ENCODE measurements at regions not wholly inside any gene's neighbourhood (a gene's known extent, or its start where the extent isn't known, plus 50 kb on each side); places are given as distances from the start of the nearest gene placed in this dataset.

DNA sequence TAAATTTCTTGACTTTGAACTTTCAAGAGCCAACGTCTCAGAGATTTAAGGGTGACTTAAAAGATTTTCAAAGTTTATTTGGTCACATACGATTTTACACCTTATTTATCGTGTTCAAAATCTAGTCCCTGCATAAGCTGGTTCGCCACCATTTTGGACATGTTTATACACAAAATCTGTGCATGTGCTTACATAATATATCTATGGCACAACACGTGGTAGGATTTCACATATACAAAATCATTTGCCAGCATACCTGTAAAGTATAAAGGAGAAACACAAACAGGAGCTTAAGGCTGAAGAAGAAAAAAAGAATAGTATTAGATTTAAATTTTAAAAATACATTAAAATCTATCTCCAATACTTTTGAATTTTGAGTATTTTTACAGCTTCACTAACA, 190.0 kb upstream of the KYNU start:
- Histone ChIP-seq H3K4me3 (ENCODE audit: low read depth in 2 of 2, low read length in 1 of 2) (no peak overlapping the region), H3K4me1 (ENCODE audit: control insufficient read depth in 1 of 2, insufficient read depth in 2 of 2, low read depth in 1 of 2, low read length in 1 of 2) (no peaks in the 10 kb centered on the region; a peak in 1 of 4 replicates), H3K27ac (ENCODE audit: low read depth in 2 of 2, low read length in 1 of 2) (no peak overlapping the region), H3K9ac (no peak overlapping the region), H3F3A (replicated peaks; ENCODE audit: insufficient read depth) (no peaks in the 10 kb centered on the region), H3K4me2 (no peak overlapping the region), H3K27me3 (ENCODE audit: insufficient read depth) (no peaks in the 10 kb centered on the region), H4K20me1 (ENCODE audit: insufficient read depth) (no peaks in the 10 kb centered on the region), H3K9me3 (no peaks in the 10 kb centered on the region), H2AFZ (ENCODE audit: low read depth) (no peak overlapping the region), H3K9me2 (no peaks in the 10 kb centered on the region), H3K79me2 (ENCODE audit: insufficient read depth) (no peaks in the 10 kb centered on the region), H3K36me3 (replicated peaks in 1 of 2; ENCODE audit: control insufficient read depth in 1 of 2, insufficient read depth in 2 of 2, low read length in 1 of 2) (no peaks in the 10 kb centered on the region)
- WGBS (ENCODE audit: low lambda C conversion rate): 51% methylated on average over 5 of the region's 5 CpGs
- no peak for TF ChIP-seq USF1 (IDR thresholded peaks at IDR 0.05; ENCODE audit: borderline replicate concordance, low read depth)
- no peak for TF ChIP-seq TAF1 (IDR thresholded peaks at IDR 0.05; ENCODE audit: borderline replicate concordance, low read depth, low read length)
- no peak for TF ChIP-seq EP300 (IDR thresholded peaks at IDR 0.05; ENCODE audit: borderline replicate concordance in 1 of 2, low read depth in 1 of 2, low read length in 1 of 2)
- CTCF ChIA-PET: no interaction called here
- POLR2A ChIA-PET: no interaction called here
- no peak for DNase-seq

- H4K20me1 ChIP-seq (ENCODE audit: insufficient read depth): no peaks in the 10 kb centered on the region
- H2AFZ ChIP-seq (ENCODE audit: low read depth): no peak overlapping the region
- no peaks in the 10 kb centered on the region for H3K36me3 ChIP-seq (replicated peaks in 1 of 2; ENCODE audit: control insufficient read depth in 1 of 2, insufficient read depth in 2 of 2, low read length in 1 of 2)
- H3K27ac ChIP-seq (ENCODE audit: low read depth in 2 of 2, low read length in 1 of 2): no peak overlapping the region
- H3K9me3 ChIP-seq: no peaks in the 10 kb centered on the region
- H3K4me2 ChIP-seq: no peak overlapping the region
- H3K9ac ChIP-seq: no peak overlapping the region
- H3K4me3 ChIP-seq (ENCODE audit: low read depth in 2 of 2, low read length in 1 of 2): no peak overlapping the region
- no peaks in the 10 kb centered on the region for H3K27me3 ChIP-seq (ENCODE audit: insufficient read depth)
- CTCF ChIA-PET: no interaction called here
- no peaks in the 10 kb centered on the region for H3K79me2 ChIP-seq (ENCODE audit: insufficient read depth)
- DNase-seq: no peak
- POLR2A ChIA-PET: no interaction called here
- WGBS (ENCODE audit: low lambda C conversion rate): 67% methylated on average over 4 of the region's 4 CpGs
- no peaks in the 10 kb centered on the region for H3K9me2 ChIP-seq
- TF ChIP-seq GATA2 (CRISPR knock-in tag; IDR thresholded peaks at IDR 0.05) (no peak), RCOR1 (IDR thresholded peaks at IDR 0.05; ENCODE audit: low read length) (no peak), SIN3A (IDR thresholded peaks at IDR 0.05; ENCODE audit: borderline replicate concordance, low read depth, low read length) (no peak), TCF12 (IDR thresholded peaks at IDR 0.05) (no peak)
- no peaks in the 10 kb centered on the region; a peak in 1 of 4 replicates for H3K4me1 ChIP-seq (ENCODE audit: control insufficient read depth in 1 of 2, insufficient read depth in 2 of 2, low read depth in 1 of 2, low read length in 1 of 2)
- no peaks in the 10 kb centered on the region for H3F3A ChIP-seq (replicated peaks; ENCODE audit: insufficient read depth)
These were observed 190.4 kb upstream of the KYNU start for GRCh38 chr2:142687075-142687474.

GRCh38 chr2:142684667-142685066, 192.8 kb upstream of the KYNU start:
- 66% methylated on average over 3 of the region's 3 CpGs for WGBS (ENCODE audit: low lambda C conversion rate)
- CTCF ChIA-PET: no interaction called here
- Histone ChIP-seq H3K9me3 (no peaks in the 10 kb centered on the region), H3K79me2 (ENCODE audit: insufficient read depth) (no peaks in the 10 kb centered on the region), H3K4me2 (no peak overlapping the region), H4K20me1 (ENCODE audit: insufficient read depth) (no peaks in the 10 kb centered on the region), H3K4me1 (ENCODE audit: control insufficient read depth in 1 of 2, insufficient read depth in 2 of 2, low read depth in 1 of 2, low read length in 1 of 2) (no peaks in the 10 kb centered on the region), H3F3A (replicated peaks; ENCODE audit: insufficient read depth) (no peaks in the 10 kb centered on the region), H3K27me3 (ENCODE audit: insufficient read depth) (no peaks in the 10 kb centered on the region), H3K36me3 (replicated peaks in 1 of 2; ENCODE audit: control insufficient read depth in 1 of 2, insufficient read depth in 2 of 2, low read length in 1 of 2) (no peaks in the 10 kb centered on the region), H3K4me3 (ENCODE audit: low read depth in 2 of 2, low read length in 1 of 2) (no peak overlapping the region), H3K9ac (no peak overlapping the region), H3K9me2 (no peaks in the 10 kb centered on the region), H2AFZ (ENCODE audit: low read depth) (no peak overlapping the region), H3K27ac (ENCODE audit: low read depth in 2 of 2, low read length in 1 of 2) (no peak overlapping the region)
- no peak for DNase-seq
- POLR2A ChIA-PET: no interaction called here
- no peak for TF ChIP-seq FOSL2 (IDR thresholded peaks at IDR 0.05; ENCODE audit: borderline replicate concordance, low read depth)
- TF ChIP-seq NFIC (IDR thresholded peaks at IDR 0.05; ENCODE audit: borderline replicate concordance): no peak
- no peak for TF ChIP-seq GATA2 (CRISPR knock-in tag; IDR thresholded peaks at IDR 0.05)
- no peak for TF ChIP-seq POLR2AphosphoS5 (IDR thresholded peaks at IDR 0.05; ENCODE audit: low read depth, low read length)
- TF ChIP-seq, protein P1, sequence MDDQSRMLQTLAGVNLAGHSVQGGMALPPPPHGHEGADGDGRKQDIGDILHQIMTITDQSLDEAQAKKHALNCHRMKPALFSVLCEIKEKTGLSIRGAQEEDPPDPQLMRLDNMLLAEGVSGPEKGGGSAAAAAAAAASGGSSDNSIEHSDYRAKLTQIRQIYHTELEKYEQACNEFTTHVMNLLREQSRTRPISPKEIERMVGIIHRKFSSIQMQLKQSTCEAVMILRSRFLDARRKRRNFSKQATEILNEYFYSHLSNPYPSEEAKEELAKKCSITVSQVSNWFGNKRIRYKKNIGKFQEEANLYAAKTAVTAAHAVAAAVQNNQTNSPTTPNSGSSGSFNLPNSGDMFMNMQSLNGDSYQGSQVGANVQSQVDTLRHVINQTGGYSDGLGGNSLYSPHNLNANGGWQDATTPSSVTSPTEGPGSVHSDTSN (IDR thresholded peaks at IDR 0.05): no peak
- no peak for TF ChIP-seq RAD21 (IDR thresholded peaks at IDR 0.05; ENCODE audit: low read length)
- no peak for TF ChIP-seq SIN3A (IDR thresholded peaks at IDR 0.05; ENCODE audit: borderline replicate concordance, low read depth, low read length)
- no peak for TF ChIP-seq JUND (IDR thresholded peaks at IDR 0.05)
- TF ChIP-seq MAX (IDR thresholded peaks at IDR 0.05; ENCODE audit: low read depth): no peak
- no peak for TF ChIP-seq GABPA (IDR thresholded peaks at IDR 0.05; ENCODE audit: low read depth)
- no peak for TF ChIP-seq NRF1 (IDR thresholded peaks at IDR 0.05; ENCODE audit: low read depth, low read length)
- TF ChIP-seq, protein P2, sequence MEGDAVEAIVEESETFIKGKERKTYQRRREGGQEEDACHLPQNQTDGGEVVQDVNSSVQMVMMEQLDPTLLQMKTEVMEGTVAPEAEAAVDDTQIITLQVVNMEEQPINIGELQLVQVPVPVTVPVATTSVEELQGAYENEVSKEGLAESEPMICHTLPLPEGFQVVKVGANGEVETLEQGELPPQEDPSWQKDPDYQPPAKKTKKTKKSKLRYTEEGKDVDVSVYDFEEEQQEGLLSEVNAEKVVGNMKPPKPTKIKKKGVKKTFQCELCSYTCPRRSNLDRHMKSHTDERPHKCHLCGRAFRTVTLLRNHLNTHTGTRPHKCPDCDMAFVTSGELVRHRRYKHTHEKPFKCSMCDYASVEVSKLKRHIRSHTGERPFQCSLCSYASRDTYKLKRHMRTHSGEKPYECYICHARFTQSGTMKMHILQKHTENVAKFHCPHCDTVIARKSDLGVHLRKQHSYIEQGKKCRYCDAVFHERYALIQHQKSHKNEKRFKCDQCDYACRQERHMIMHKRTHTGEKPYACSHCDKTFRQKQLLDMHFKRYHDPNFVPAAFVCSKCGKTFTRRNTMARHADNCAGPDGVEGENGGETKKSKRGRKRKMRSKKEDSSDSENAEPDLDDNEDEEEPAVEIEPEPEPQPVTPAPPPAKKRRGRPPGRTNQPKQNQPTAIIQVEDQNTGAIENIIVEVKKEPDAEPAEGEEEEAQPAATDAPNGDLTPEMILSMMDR (IDR thresholded peaks at IDR 0.05): no peak
- no peak for TF ChIP-seq FOXM1 (IDR thresholded peaks at IDR 0.05; ENCODE audit: low read depth)
- TF ChIP-seq MXI1 (IDR thresholded peaks at IDR 0.05; ENCODE audit: low read depth, low read length): no peak
